T47D (cell line): ENCODE measurements at regions not wholly inside any gene's neighbourhood (a gene's known extent, or its start where the extent isn't known, plus 50 kb on each side); places are given as distances from the start of the nearest gene placed in this dataset.
A peak's percentile ranks its signal among the peaks of the same experiment; 100 is the strongest.
"Not testable (repeated sequence)": the region's sequence is repeated elsewhere in the genome, so short reads cannot be mapped to it uniquely, and the experiment has no call there.

Experiments
- DNase-seq, 2 experiments: peaks; one replicate each; pipeline versions ENCODE4 v3.0.0 to v3.0.0-alpha.2; 2011 to 2012; ENCODE audit warnings: low read depth in 1 of 2, low spot score in 1 of 2
- JUND ChIP-seq: IDR thresholded peaks from 2 replicates; pipeline ENCODE4 v1.6.1; 2012; ENCODE audit warnings: low read depth
- in situ Hi-C: cut with HindIII; loops from 2 replicates; pipeline ENCODE4 v1.10.0; 2016; ENCODE audit warnings: low sequenced_read_pairs, low pct_unique_long_range_greater_than_20kb

DNA sequence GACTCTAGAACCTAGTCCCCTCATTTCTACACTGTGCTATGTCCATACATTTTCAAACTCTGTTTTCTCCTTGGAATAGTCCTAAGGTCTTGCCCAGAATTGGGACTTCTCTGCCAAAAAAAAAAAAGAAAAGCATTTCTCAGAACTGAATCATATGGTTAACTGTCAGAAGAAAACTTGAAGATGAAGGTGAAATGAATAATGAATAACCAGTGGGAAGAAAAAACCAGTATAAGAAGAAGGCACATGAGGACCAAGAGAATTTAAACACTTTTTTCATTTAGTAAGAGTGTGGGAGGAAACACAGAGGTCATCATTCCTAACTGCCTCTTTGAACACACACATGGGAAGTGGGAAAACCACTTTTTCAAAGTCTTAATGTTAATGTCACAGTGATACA, 197.7 kb downstream of the PRELID2 start:
- in situ Hi-C loops = no loop called here
- TF ChIP-seq JUND = no peak
- DNase-seq = no peak

- no peak for TF ChIP-seq JUND
- in situ Hi-C loops = no loop called here
Observed at GRCh38 chr5:145636371-145636770, 198.8 kb downstream of the PRELID2 start.

DNA sequence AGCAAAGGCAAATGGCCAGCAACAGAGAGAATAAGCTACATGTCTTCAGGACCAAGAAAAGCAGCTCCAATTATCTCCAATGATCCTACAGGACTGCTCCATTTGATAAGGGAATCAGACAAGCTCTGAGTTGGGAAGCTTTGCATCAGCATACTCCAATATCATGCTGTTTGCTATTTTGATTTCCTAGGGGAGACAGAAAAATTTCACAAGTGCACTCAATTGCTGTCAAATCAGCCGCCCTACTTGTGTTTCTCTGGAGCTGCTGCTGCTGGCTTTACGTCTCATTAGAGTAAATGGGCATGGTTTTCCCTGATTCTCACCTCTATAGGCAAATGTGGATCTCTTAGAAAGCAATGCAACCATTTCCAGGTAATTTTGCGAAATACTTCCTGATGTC, 201.7 kb downstream of the PRELID2 start:
- TF ChIP-seq JUND = no peak
- in situ Hi-C loops = no loop called here
- DNase-seq = no peak

More at GRCh38 chr5:145636371-145636770, 198.8 kb downstream of the PRELID2 start:
- DNase-seq = peak; percentile 37 to 53

DNA sequence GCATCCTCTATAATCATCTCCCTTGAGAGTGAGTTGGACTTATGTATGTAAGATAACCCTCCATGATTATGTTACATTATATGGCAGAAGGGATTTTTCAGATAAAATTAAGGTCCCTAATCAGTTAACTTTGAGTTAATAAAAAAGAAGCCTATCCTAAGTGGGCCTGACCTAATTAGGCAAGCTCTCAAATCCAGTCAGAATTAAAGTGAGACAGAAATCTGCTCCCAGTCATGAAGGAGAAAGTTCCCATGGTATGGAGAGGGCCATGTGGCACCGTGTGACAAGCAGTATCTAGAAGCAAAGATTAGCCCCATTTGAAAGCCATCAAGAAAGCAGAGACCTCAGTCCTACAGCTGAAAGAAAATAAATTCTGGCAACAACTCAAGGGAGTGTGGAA, 202.4 kb downstream of the PRELID2 start:
- TF ChIP-seq JUND = no peak
- in situ Hi-C loops = no loop called here
- DNase-seq = no peak

GRCh38 chr5:145629047-145629446, 206.1 kb downstream of the PRELID2 start:
- in situ Hi-C loops = no loop called here
- DNase-seq = no peak
- TF ChIP-seq JUND = no peak

DNA sequence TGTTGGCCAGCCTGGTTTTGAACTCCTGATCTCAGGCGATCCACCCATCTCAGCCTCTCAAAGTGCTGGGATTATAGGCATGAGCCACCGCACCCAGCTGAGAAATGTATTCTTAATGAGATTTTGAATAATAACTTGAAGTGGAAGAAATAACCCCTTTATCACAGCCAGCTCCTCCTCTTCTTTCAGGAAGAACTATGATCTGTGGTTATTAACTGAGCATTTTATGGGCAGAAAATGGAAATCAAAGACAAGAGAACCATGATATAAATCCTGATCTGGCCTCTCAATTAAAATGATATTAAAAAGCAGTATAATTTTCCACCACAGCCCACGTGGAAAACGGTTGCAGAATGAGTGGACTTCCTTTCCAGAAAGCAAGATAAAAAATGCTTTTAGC, 206.6 kb downstream of the PRELID2 start:
- TF ChIP-seq JUND = no peak
- in situ Hi-C loops = no loop called here

GRCh38 chr5:145619806-145620310, 215.3 kb downstream of the PRELID2 start:
- TF ChIP-seq JUND = no peak
- no peak for DNase-seq
- in situ Hi-C loops = no loop called here

More for the DNA sequence above, 206.6 kb downstream of the PRELID2 start:
- no peak for DNase-seq

GRCh38 chr5:145616739-145617138, 218.4 kb downstream of the PRELID2 start:
- in situ Hi-C loops, DNase-seq: not testable (repeated sequence)

GRCh38 chr5:145598983-145599382, 236.2 kb downstream of the PRELID2 start:
- no peak for TF ChIP-seq JUND

GRCh38 chr5:145598184-145598583, 237.0 kb downstream of the PRELID2 start:
- DNase-seq = peak in 1 of 2 experiments; percentile 54
- no peak for TF ChIP-seq JUND
- in situ Hi-C loops = no loop called here

More at GRCh38 chr5:145598983-145599382, 236.2 kb downstream of the PRELID2 start:
- in situ Hi-C loops = no loop called here
- DNase-seq = no peak

DNA sequence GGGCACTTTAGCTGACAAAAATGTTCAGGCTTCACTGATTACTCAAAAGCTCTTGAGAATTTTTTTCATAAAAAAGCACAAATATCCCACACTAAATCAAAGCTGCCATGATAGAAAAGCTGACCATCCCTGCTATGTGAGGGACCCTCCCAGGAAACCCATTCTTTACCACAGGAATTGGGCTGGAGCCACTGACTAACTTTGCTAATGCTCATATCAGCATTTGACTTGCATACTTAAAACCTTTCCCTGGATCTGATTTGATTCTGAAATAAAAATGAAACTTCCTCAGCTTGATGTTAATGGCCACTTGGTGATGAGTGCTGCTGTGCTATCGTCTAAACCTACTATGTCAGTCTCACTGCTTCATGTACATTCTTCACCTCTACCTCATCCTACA, 243.6 kb downstream of the PRELID2 start:
- in situ Hi-C loops = no loop called here
- no peak for TF ChIP-seq JUND
- DNase-seq = no peak

DNA sequence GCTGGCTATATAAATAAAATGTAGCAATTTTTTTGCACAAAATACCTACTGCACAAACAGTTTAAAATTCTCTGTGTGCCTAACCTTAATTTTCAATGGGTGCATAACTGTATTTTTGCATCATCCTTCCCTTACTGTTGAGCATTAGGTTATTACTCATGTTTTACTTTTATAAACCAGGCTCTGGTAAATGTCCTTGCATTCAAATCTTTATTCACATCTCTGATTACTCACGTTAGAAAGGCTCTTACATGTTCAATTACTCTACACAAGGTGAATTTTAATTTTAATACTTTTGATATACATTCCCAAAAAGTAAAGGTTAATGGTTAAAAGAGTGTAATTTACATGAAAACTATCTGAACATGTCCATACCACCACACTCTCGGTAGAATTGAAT, 246.1 kb downstream of the PRELID2 start:
- no peak for DNase-seq
- TF ChIP-seq JUND = no peak
- in situ Hi-C loops = no loop called here

- in situ Hi-C loops = no loop called here
- TF ChIP-seq JUND = no peak
Observed at GRCh38 chr5:145588558-145588957, 246.6 kb downstream of the PRELID2 start.

DNA sequence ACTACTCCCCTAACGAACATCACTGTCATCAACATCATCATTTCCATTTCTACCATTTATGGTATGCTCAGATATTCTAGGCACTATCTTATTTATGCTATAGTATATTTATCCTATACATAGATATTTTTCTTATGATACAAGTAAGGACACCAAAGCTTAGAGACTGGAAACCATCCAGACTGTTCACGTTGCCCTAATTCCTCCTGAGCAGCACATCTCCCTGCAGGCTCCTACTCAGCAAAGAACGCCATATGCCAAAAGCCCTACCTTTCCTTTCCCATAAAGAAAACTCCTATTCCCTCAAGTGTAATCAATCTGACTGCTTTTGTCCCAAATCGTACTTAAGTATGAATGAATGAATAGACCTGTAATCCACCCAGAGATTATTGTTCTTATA, 247.0 kb downstream of the PRELID2 start:
- no peak for TF ChIP-seq JUND
- no peak for DNase-seq
- in situ Hi-C loops = no loop called here

More at GRCh38 chr5:145588558-145588957, 246.6 kb downstream of the PRELID2 start:
- DNase-seq = no peak

DNA sequence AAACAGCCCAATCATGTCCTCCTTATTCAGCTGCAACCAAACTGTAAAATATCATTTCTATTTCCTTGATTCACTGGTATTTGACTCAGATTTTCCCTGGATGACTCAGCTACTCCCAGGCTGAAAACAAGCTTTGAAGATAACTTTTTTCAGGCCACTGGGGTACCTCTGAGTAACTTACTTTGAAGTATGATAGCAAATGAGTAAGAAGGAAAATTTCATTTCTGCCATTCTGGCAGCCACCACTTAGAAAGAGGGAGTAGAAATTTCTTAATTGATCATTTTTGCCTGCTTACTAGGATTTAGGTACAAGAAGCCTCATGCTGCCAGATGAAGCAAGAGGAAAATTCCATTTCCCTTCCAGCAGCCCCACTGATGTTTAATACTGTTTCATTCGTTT, 247.4 kb downstream of the PRELID2 start:
- in situ Hi-C loops = no loop called here
- TF ChIP-seq JUND = no peak
- no peak for DNase-seq
